ENCODE measurements at regions not wholly inside any gene's neighbourhood (a gene's known extent, or its start where the extent isn't known, plus 50 kb on each side); places are given as distances from the start of the nearest gene placed in this dataset.

- TF ChIP-seq, protein P1, sequence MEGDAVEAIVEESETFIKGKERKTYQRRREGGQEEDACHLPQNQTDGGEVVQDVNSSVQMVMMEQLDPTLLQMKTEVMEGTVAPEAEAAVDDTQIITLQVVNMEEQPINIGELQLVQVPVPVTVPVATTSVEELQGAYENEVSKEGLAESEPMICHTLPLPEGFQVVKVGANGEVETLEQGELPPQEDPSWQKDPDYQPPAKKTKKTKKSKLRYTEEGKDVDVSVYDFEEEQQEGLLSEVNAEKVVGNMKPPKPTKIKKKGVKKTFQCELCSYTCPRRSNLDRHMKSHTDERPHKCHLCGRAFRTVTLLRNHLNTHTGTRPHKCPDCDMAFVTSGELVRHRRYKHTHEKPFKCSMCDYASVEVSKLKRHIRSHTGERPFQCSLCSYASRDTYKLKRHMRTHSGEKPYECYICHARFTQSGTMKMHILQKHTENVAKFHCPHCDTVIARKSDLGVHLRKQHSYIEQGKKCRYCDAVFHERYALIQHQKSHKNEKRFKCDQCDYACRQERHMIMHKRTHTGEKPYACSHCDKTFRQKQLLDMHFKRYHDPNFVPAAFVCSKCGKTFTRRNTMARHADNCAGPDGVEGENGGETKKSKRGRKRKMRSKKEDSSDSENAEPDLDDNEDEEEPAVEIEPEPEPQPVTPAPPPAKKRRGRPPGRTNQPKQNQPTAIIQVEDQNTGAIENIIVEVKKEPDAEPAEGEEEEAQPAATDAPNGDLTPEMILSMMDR (conservative IDR thresholded peaks at IDR 0.05; ENCODE audit: low read depth, low read length): no peak
- no peak for TF ChIP-seq EZH2 (IDR thresholded peaks at IDR 0.05; ENCODE audit: borderline replicate concordance, low read depth, low read length, poor library complexity, severe bottlenecking)
These were observed 179.6 kb upstream of the PITX1 start for GRCh38 chr5:135213466-135214239.
